DMS79 treated with DMSO at 0.1 percent for 48 hours (cell line): ENCODE measurements at regions not wholly inside any gene's neighbourhood (a gene's known extent, or its start where the extent isn't known, plus 50 kb on each side); places are given as distances from the start of the nearest gene placed in this dataset.

Source experiments
- DNase-seq: peaks from one replicate; lab custom pipeline; 2025; lab: John Stamatoyannopoulos, UW

- DNase-seq = no peak
Measured at GRCh38 chr5:97842687-97843086, 659.6 kb upstream of the RIOK2 start.

- no peak for DNase-seq
Measured at GRCh38 chr5:97844797-97845196, 661.8 kb upstream of the RIOK2 start.

GRCh38 chr5:97846643-97847042 is 663.6 kb upstream of the RIOK2 start:
- DNase-seq = no peak

GRCh38 chr5:97847920-97848631 is 665.0 kb upstream of the RIOK2 start:
- no peak for DNase-seq

GRCh38 chr5:97851036-97851435 is 668.0 kb upstream of the RIOK2 start:
- DNase-seq = no peak

GRCh38 chr5:97854871-97855762 is 672.1 kb upstream of the RIOK2 start:
- DNase-seq = no peak

GRCh38 chr5:97874491-97874890 is 691.4 kb upstream of the RIOK2 start:
- DNase-seq = no peak

- DNase-seq = no peak
Measured at GRCh38 chr5:97876272-97876671, 693.2 kb upstream of the RIOK2 start.

- no peak for DNase-seq
Measured at GRCh38 chr5:97877588-97877987, 694.5 kb upstream of the RIOK2 start.

- DNase-seq = no peak
Measured at GRCh38 chr5:97888439-97888838, 705.4 kb upstream of the RIOK2 start.

- no peak for DNase-seq
Measured at GRCh38 chr5:97891971-97892370, 708.9 kb upstream of the RIOK2 start.

GRCh38 chr5:97903742-97904141 is 720.7 kb upstream of the RIOK2 start:
- DNase-seq = no peak

- DNase-seq = no peak
Measured at GRCh38 chr5:97906135-97906534, 723.1 kb upstream of the RIOK2 start.

GRCh38 chr5:97907646-97908400 is 724.8 kb upstream of the RIOK2 start:
- no peak for DNase-seq

- no peak for DNase-seq
Measured at GRCh38 chr5:97909541-97909940, 726.5 kb upstream of the RIOK2 start.

- DNase-seq = no peak
Measured at GRCh38 chr5:97914483-97914882, 731.4 kb upstream of the RIOK2 start.

GRCh38 chr5:97915106-97915505 is 732.1 kb upstream of the RIOK2 start:
- DNase-seq = no peak

GRCh38 chr5:97918057-97918456 is 735.0 kb upstream of the RIOK2 start:
- DNase-seq = no peak

- DNase-seq = no peak
Measured at GRCh38 chr5:97918620-97919019, 735.6 kb upstream of the RIOK2 start.

GRCh38 chr5:97919719-97920118 is 736.7 kb upstream of the RIOK2 start:
- DNase-seq = no peak

- no peak for DNase-seq
Measured at GRCh38 chr5:97922776-97923175, 739.7 kb upstream of the RIOK2 start.

GRCh38 chr5:97923496-97923895 is 740.4 kb upstream of the RIOK2 start:
- DNase-seq = no peak

GRCh38 chr5:97923997-97924396 is 741.0 kb upstream of the RIOK2 start:
- DNase-seq = no peak
